Tibial nerve (tissue), 4 donors: ENCODE measurements at regions not wholly inside any gene's neighbourhood (a gene's known extent, or its start where the extent isn't known, plus 50 kb on each side); places are given as distances from the start of the nearest gene placed in this dataset.
"Not testable (repeated sequence)": the region's sequence is repeated elsewhere in the genome, so short reads cannot be mapped to it uniquely, and the experiment has no call there.

Experiments
- DNase-seq, 2 donors: peaks; one replicate each; pipeline ENCODE4 v3.0.0-alpha.2; 2019; ENCODE audit warnings: low spot score in 2 of 2
- H3K27ac ChIP-seq, 4 donors: fragments of 200-600 bp; sonication (generic) in 3 of 4; one replicate each; pipeline ENCODE4 v1.5.1; 2017 to 2019; ENCODE audit warnings: mild to moderate bottlenecking in 1 of 4
- H3K27me3 ChIP-seq, 2 donors: fragments of 200-600 bp; sonication (generic) in 1 of 2; one replicate each; pipeline versions ENCODE4 v1.5.1 to v1.6.0; 2017 to 2019
- H3K36me3 ChIP-seq, 3 donors: fragments of 200-600 bp; sonication (generic); one replicate each; pipeline ENCODE4 v1.5.1; 2018 to 2019
- H3K4me1 ChIP-seq, 4 donors: fragments of 200-600 bp; sonication (generic) in 3 of 4; one replicate each; pipeline ENCODE4 v1.5.1; 2017 to 2019
- H3K4me3 ChIP-seq, 4 donors: fragments of 200-600 bp; sonication (generic) in 3 of 4; one replicate each; pipeline ENCODE4 v1.5.1; 2017 to 2019; ENCODE audit warnings: mild to moderate bottlenecking in 1 of 4, moderate library complexity in 1 of 4
- H3K9me3 ChIP-seq, 4 donors: fragments of 200-600 bp; sonication (generic) in 3 of 4; one replicate each; pipeline ENCODE4 v1.5.1; 2017 to 2019
- CTCF ChIP-seq, 5 experiments: fragments of 200-600 bp in 3 of 5; fragments of 450-650 bp in 2 of 5; sonication (generic) in 3 of 5; IDR thresholded peaks; one replicate each; pipeline ENCODE4 v1.5.1; 2016 to 2019; ENCODE audit warnings: antibody characterized with exemption in 5 of 5, mild to moderate bottlenecking in 3 of 5, moderate library complexity in 2 of 5
- EP300 ChIP-seq, 2 donors: sonication (generic); formaldehyde crosslinking; IDR thresholded peaks; one replicate each; pipeline ENCODE4 v1.6.1; 2017; ENCODE audit warnings: antibody characterized with exemption in 2 of 2, mild to moderate bottlenecking in 1 of 2
- POLR2A ChIP-seq, 2 donors: fragments of 450-650 bp; IDR thresholded peaks; one replicate each; pipeline ENCODE4 v1.6.1; 2017; ENCODE audit warnings: antibody characterized with exemption in 2 of 2, mild to moderate bottlenecking in 2 of 2, moderate library complexity in 2 of 2
- WGBS, 2 donors: methylation state at CpG; one replicate each; pipeline ENCODE4 v1.1.5; 2018; 5-methylcytosine and 5-hydroxymethylcytosine counted together

- no peak overlapping the region for H3K4me3 ChIP-seq
- 82 to 92% methylated on average over 6 of the region's 6 CpGs for WGBS, 2 donors
- no peak for DNase-seq
Observed at GRCh38 chr6:5892669-5893068, 114.1 kb downstream of the NRN1 start.

DNA sequence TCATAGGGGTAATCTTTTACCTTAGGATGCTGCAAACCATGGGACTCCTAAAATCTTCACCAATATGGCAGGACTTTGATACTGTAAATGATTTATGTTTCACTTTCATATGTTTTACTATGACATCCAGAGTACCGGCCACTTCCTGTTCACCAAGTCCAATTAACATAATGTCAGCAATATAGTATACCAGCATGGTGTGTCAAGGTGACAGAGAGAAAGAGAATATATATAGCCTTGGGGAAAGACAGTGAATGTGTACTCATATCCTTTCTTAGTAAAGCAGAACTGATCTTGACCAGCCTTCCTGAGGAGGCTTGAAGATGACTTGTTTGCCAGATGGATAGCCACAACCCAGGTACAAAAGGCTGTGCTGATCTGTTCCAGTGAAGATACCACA, 127.9 kb downstream of the NRN1 start:
- H3K4me3 ChIP-seq = no peak overlapping the region
- H3K27ac ChIP-seq = no peak overlapping the region
- TF ChIP-seq CTCF (IDR thresholded peaks at IDR 0.05) (no peak), POLR2A (IDR thresholded peaks at IDR 0.05) (no peak), EP300 (IDR thresholded peaks at IDR 0.05) (no peak)
- no peaks in the 10 kb centered on the region for H3K27me3 ChIP-seq
- H3K36me3 ChIP-seq = no peaks in the 10 kb centered on the region
- no peaks in the 10 kb centered on the region for H3K4me1 ChIP-seq
- no peak for DNase-seq
- no peaks in the 10 kb centered on the region for H3K9me3 ChIP-seq
- WGBS, 2 donors = 89 to 93% methylated on average over 1 of the region's 1 CpG

More at GRCh38 chr6:5892669-5893068, 114.1 kb downstream of the NRN1 start:
- Histone ChIP-seq H3K27me3 (no peaks in the 10 kb centered on the region), H3K36me3 (no peaks in the 10 kb centered on the region), H3K9me3 (no peaks in the 10 kb centered on the region), H3K27ac (no peak overlapping the region), H3K4me1 (no peaks in the 10 kb centered on the region)
- TF ChIP-seq POLR2A (IDR thresholded peaks at IDR 0.05) = no peak

GRCh38 chr6:5876076-5876475, 130.6 kb downstream of the NRN1 start:
- Histone ChIP-seq H3K36me3 (no peaks in the 10 kb centered on the region), H3K4me1 (no peaks in the 10 kb centered on the region), H3K9me3 (peaks cover 0 to 14% (median 5%) of the 10 kb centered on the region in 4 donors), H3K27ac (no peak overlapping the region), H3K4me3 (no peak overlapping the region), H3K27me3 (no peaks in the 10 kb centered on the region)
- 79 to 85% methylated on average over 4 of the region's 4 CpGs for WGBS, 2 donors
- TF ChIP-seq CTCF (IDR thresholded peaks at IDR 0.05) (no peak), EP300 (IDR thresholded peaks at IDR 0.05) (no peak), POLR2A (IDR thresholded peaks at IDR 0.05) (no peak)
- no peak for DNase-seq

DNA sequence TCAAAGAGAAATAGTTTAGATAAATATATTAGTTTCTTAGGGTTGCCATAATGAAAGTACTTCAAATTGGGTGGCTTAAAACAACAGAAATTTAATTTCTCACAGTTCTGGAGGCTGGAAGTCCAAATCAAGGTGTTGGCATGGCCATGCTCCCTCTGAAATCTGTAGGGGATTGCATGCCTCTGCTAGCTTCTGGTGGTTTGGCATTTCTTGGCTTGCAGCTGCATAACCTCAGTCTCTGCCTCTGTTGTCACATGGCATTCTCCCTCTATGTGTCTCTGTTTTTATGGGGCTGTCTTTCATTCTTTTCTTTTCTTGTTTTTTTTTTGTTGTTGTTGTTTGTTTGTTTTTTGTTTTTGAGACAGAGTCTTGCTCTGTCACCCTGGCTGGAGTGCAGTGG, 132.7 kb downstream of the NRN1 start:
- H3K4me1 ChIP-seq, DNase-seq, H3K27me3 ChIP-seq, H3K4me3 ChIP-seq, H3K27ac ChIP-seq, H3K36me3 ChIP-seq: not testable (repeated sequence)
- peaks cover 0 to 29% (median 9%) of the 10 kb centered on the region in 4 donors for H3K9me3 ChIP-seq

DNA sequence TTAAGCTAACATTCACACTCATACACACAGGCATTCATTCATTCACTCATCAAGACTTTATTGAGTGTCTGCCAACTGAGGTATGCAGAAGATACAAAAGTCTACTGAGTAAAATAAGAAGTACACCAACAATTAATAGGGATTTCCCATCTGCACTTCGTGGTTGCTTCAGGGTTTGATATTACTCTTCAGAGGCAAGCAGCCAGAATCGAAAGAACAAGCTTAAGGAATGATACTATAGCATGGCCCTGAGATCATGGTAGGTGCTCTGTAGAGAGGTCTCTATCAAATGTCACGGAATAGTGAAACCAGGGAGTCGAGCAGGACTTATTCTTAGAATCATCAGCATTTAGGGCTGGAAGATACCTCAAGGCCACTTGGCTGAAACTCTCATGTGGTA, 135.4 kb downstream of the NRN1 start:
- Histone ChIP-seq H3K4me1 (peaks cover 0 to 3% (median 0%) of the 10 kb centered on the region in 4 donors), H3K9me3 (peaks cover 0 to 29% (median 9%) of the 10 kb centered on the region in 4 donors), H3K27me3 (no peaks in the 10 kb centered on the region), H3K4me3 (no peak overlapping the region), H3K36me3 (no peaks in the 10 kb centered on the region), H3K27ac (no peak overlapping the region)
- TF ChIP-seq POLR2A (IDR thresholded peaks at IDR 0.05) (no peak), EP300 (IDR thresholded peaks at IDR 0.05) (no peak), CTCF (IDR thresholded peaks at IDR 0.05) (no peak)
- WGBS, 2 donors = 84 to 89% methylated on average over 4 of the region's 4 CpGs
- no peak for DNase-seq

- Histone ChIP-seq H3K4me1 (peaks cover 0 to 3% (median 0%) of the 10 kb centered on the region in 4 donors), H3K9me3 (peaks cover 0 to 34% (median 9%) of the 10 kb centered on the region in 4 donors), H3K27me3 (no peaks in the 10 kb centered on the region), H3K4me3 (no peak overlapping the region), H3K36me3 (no peaks in the 10 kb centered on the region), H3K27ac (no peak overlapping the region)
- no peak for DNase-seq
- WGBS, 2 donors = 93 to 95% methylated on average over 4 of the region's 4 CpGs
- no peak for TF ChIP-seq EP300 (IDR thresholded peaks at IDR 0.05)
- TF ChIP-seq CTCF (IDR thresholded peaks at IDR 0.05) = no peak
- TF ChIP-seq POLR2A (IDR thresholded peaks at IDR 0.05) = no peak
Observed at GRCh38 chr6:5869676-5870075, 137.0 kb downstream of the NRN1 start.
